Stimulated activated effector memory CD8-positive, alpha-beta T cell treated with anti-CD3 and anti-CD28 coated beads, Interleukin-12 subunit alpha, Interleukin-12 subunit beta, amount 100 ng/mL, for 72 hours (primary cell): ENCODE measurements at regions not wholly inside any gene's neighbourhood (a gene's known extent, or its start where the extent isn't known, plus 50 kb on each side); places are given as distances from the start of the nearest gene placed in this dataset.
"Not testable (repeated sequence)": the region's sequence is repeated elsewhere in the genome, so short reads cannot be mapped to it uniquely, and the experiment has no call there.

Experiments used
- ATAC-seq: fragments of 150-1000 bp; cut with Tn5 transposase; 2 replicates; pipeline ENCODE4 v1.10.0; 2021
- DNase-seq, 2 donors: peaks; one replicate each; pipeline ENCODE4 v3.0.0; 2021 to 2022; ENCODE audit warnings: low spot score in 2 of 2
- H3K27ac Mint-ChIP-seq: one replicate; pipeline ENCODE4 v1.8.0; 2022; ENCODE audit warnings: mild to moderate bottlenecking, mixed read lengths
- H3K36me3 Mint-ChIP-seq: one replicate; pipeline ENCODE4 v1.8.0; 2022; ENCODE audit warnings: mild to moderate bottlenecking, mixed read lengths
- H3K4me1 Mint-ChIP-seq: one replicate; pipeline ENCODE4 v1.8.0; 2022; ENCODE audit warnings: mixed read lengths
- H3K4me3 Mint-ChIP-seq: one replicate; pipeline ENCODE4 v1.8.0; 2022; ENCODE audit warnings: mild to moderate bottlenecking, mixed read lengths
- H3K9me3 Mint-ChIP-seq: one replicate; pipeline ENCODE4 v1.8.0; 2022; ENCODE audit warnings: mixed read lengths

- Mint-ChIP-seq H3K36me3 (no peaks in the 10 kb centered on the region), H3K27ac (no peak overlapping the region), H3K9me3 (no peaks in the 10 kb centered on the region), H3K4me1 (no peaks in the 10 kb centered on the region), H3K4me3 (no peak overlapping the region)
- DNase-seq: no peak
- ATAC-seq: no peak
These were observed 580.6 kb upstream of the SPRY2 start for GRCh38 chr13:80921541-80921940.

GRCh38 chr13:80906860-80907259 is 565.9 kb upstream of the SPRY2 start:
- H3K27ac Mint-ChIP-seq: no peak overlapping the region
- H3K9me3 Mint-ChIP-seq: peaks cover 2% of the 10 kb centered on the region
- no peak overlapping the region for H3K4me3 Mint-ChIP-seq
- ATAC-seq: no peak
- DNase-seq: no peak
- no peaks in the 10 kb centered on the region for H3K36me3 Mint-ChIP-seq
- H3K4me1 Mint-ChIP-seq: no peaks in the 10 kb centered on the region

- no peaks in the 10 kb centered on the region for H3K4me1 Mint-ChIP-seq
- peaks cover 2% of the 10 kb centered on the region for H3K9me3 Mint-ChIP-seq
- no peak for ATAC-seq
- H3K4me3 Mint-ChIP-seq: no peak overlapping the region
- no peaks in the 10 kb centered on the region for H3K36me3 Mint-ChIP-seq
- H3K27ac Mint-ChIP-seq: no peak overlapping the region
- DNase-seq: no peak
These were observed 563.5 kb upstream of the SPRY2 start for GRCh38 chr13:80904386-80904785.

GRCh38 chr13:80903911-80904310 is 563.0 kb upstream of the SPRY2 start:
- DNase-seq (no peak), ATAC-seq (no peak)
- Mint-ChIP-seq H3K27ac (no peak overlapping the region), H3K36me3 (no peaks in the 10 kb centered on the region), H3K4me1 (no peaks in the 10 kb centered on the region), H3K9me3 (peaks cover 2% of the 10 kb centered on the region), H3K4me3 (no peak overlapping the region)

GRCh38 chr13:80901530-80901929 is 560.6 kb upstream of the SPRY2 start:
- Mint-ChIP-seq H3K27ac (no peak overlapping the region), H3K36me3 (no peaks in the 10 kb centered on the region), H3K9me3 (peaks cover 4% of the 10 kb centered on the region), H3K4me3 (no peak overlapping the region), H3K4me1 (no peaks in the 10 kb centered on the region)
- ATAC-seq (no peak), DNase-seq (no peak)

GRCh38 chr13:80901111-80901510 is 560.2 kb upstream of the SPRY2 start:
- ATAC-seq (no peak), DNase-seq (no peak)
- no peaks in the 10 kb centered on the region for H3K36me3 Mint-ChIP-seq
- H3K4me1 Mint-ChIP-seq: no peaks in the 10 kb centered on the region
- H3K4me3 Mint-ChIP-seq: no peak overlapping the region
- H3K27ac Mint-ChIP-seq: no peak overlapping the region
- peaks cover 4% of the 10 kb centered on the region for H3K9me3 Mint-ChIP-seq

GRCh38 chr13:80900561-80900960 is 559.6 kb upstream of the SPRY2 start:
- Mint-ChIP-seq H3K4me1 (no peaks in the 10 kb centered on the region), H3K9me3 (peaks cover 4% of the 10 kb centered on the region), H3K36me3 (no peaks in the 10 kb centered on the region), H3K4me3 (no peak overlapping the region), H3K27ac (no peak overlapping the region)
- ATAC-seq (no peak), DNase-seq (no peak)

- not testable (repeated sequence) for H3K9me3 Mint-ChIP-seq, ATAC-seq, H3K27ac Mint-ChIP-seq, H3K4me1 Mint-ChIP-seq, H3K36me3 Mint-ChIP-seq, DNase-seq, H3K4me3 Mint-ChIP-seq
These were observed 556.7 kb upstream of the SPRY2 start for GRCh38 chr13:80897641-80898040.

- H3K4me3 Mint-ChIP-seq: no peak overlapping the region
- DNase-seq: no peak
These were observed 554.0 kb upstream of the SPRY2 start for GRCh38 chr13:80894917-80895316.

GRCh38 chr13:80889829-80890228 is 548.9 kb upstream of the SPRY2 start:
- Mint-ChIP-seq H3K36me3 (no peaks in the 10 kb centered on the region), H3K9me3 (peaks cover 17% of the 10 kb centered on the region), H3K4me3 (no peak overlapping the region), H3K4me1 (no peaks in the 10 kb centered on the region), H3K27ac (no peak overlapping the region)
- DNase-seq (no peak), ATAC-seq (no peak)

More at GRCh38 chr13:80894917-80895316, 554.0 kb upstream of the SPRY2 start:
- no peak for ATAC-seq
- Mint-ChIP-seq H3K4me1 (no peaks in the 10 kb centered on the region), H3K9me3 (peaks cover 8% of the 10 kb centered on the region), H3K36me3 (no peaks in the 10 kb centered on the region), H3K27ac (no peak overlapping the region)

- Mint-ChIP-seq H3K9me3 (peaks cover 17% of the 10 kb centered on the region), H3K36me3 (no peaks in the 10 kb centered on the region), H3K27ac (no peak overlapping the region), H3K4me1 (no peaks in the 10 kb centered on the region), H3K4me3 (no peak overlapping the region)
- ATAC-seq (peak; percentile 11), DNase-seq (no peak)
These were observed 547.5 kb upstream of the SPRY2 start for GRCh38 chr13:80888390-80888789.

GRCh38 chr13:80884056-80884785 is 543.3 kb upstream of the SPRY2 start:
- no peak overlapping the region for H3K4me3 Mint-ChIP-seq
- ATAC-seq: no peak
- no peaks in the 10 kb centered on the region for H3K4me1 Mint-ChIP-seq
- H3K27ac Mint-ChIP-seq: no peak overlapping the region
- DNase-seq: no peak
- H3K9me3 Mint-ChIP-seq: peaks cover 14% of the 10 kb centered on the region
- no peaks in the 10 kb centered on the region for H3K36me3 Mint-ChIP-seq

GRCh38 chr13:80883545-80883944 is 542.6 kb upstream of the SPRY2 start:
- peaks cover 14% of the 10 kb centered on the region for H3K9me3 Mint-ChIP-seq
- no peaks in the 10 kb centered on the region for H3K4me1 Mint-ChIP-seq
- H3K4me3 Mint-ChIP-seq: no peak overlapping the region
- no peak for DNase-seq
- no peak overlapping the region for H3K27ac Mint-ChIP-seq
- no peaks in the 10 kb centered on the region for H3K36me3 Mint-ChIP-seq
- ATAC-seq: no peak

- DNase-seq (no peak), ATAC-seq (no peak)
- H3K36me3 Mint-ChIP-seq: no peaks in the 10 kb centered on the region
- no peak overlapping the region for H3K4me3 Mint-ChIP-seq
- H3K27ac Mint-ChIP-seq: no peak overlapping the region
- peaks cover 7% of the 10 kb centered on the region for H3K9me3 Mint-ChIP-seq
- no peaks in the 10 kb centered on the region for H3K4me1 Mint-ChIP-seq
These were observed 541.1 kb upstream of the SPRY2 start for GRCh38 chr13:80881942-80882445.

- H3K27ac Mint-ChIP-seq: no peak overlapping the region
- H3K9me3 Mint-ChIP-seq: peaks cover 5% of the 10 kb centered on the region
- no peak for DNase-seq
- H3K36me3 Mint-ChIP-seq: no peaks in the 10 kb centered on the region
- H3K4me1 Mint-ChIP-seq: no peaks in the 10 kb centered on the region
- no peak for ATAC-seq
- no peak overlapping the region for H3K4me3 Mint-ChIP-seq
These were observed 540.6 kb upstream of the SPRY2 start for GRCh38 chr13:80881495-80881894.

GRCh38 chr13:80881034-80881433 is 540.1 kb upstream of the SPRY2 start:
- DNase-seq: no peak
- H3K9me3 Mint-ChIP-seq: peaks cover 4% of the 10 kb centered on the region
- no peak for ATAC-seq
- no peaks in the 10 kb centered on the region for H3K36me3 Mint-ChIP-seq
- H3K4me1 Mint-ChIP-seq: no peaks in the 10 kb centered on the region
- no peak overlapping the region for H3K27ac Mint-ChIP-seq
- no peak overlapping the region for H3K4me3 Mint-ChIP-seq

- ATAC-seq: no peak
- Mint-ChIP-seq H3K4me1 (no peaks in the 10 kb centered on the region), H3K4me3 (no peak overlapping the region), H3K36me3 (no peaks in the 10 kb centered on the region), H3K9me3 (no peaks in the 10 kb centered on the region), H3K27ac (no peak overlapping the region)
- DNase-seq: no peak
These were observed 537.0 kb upstream of the SPRY2 start for GRCh38 chr13:80877944-80878241.
